GM18508 (cell line): ENCODE measurements at regions not wholly inside any gene's neighbourhood (a gene's known extent, or its start where the extent isn't known, plus 50 kb on each side); places are given as distances from the start of the nearest gene placed in this dataset.
"Not testable (repeated sequence)": the region's sequence is repeated elsewhere in the genome, so short reads cannot be mapped to it uniquely, and the experiment has no call there.

Source experiments
- ATAC-seq: cut with Tn5 transposase; IDR thresholded peaks from one replicate; pipeline ENCODE4 v1.9.1; 2021; ENCODE audit warnings: moderate number of reproducible peaks; ENCODE audit not compliant: insufficient read depth, unreplicated experiment

GRCh38 chr5:152066784-152067183 lies 142.1 kb upstream of the GLRA1 start:
- ATAC-seq: no peak

GRCh38 chr5:152063004-152063403 lies 138.4 kb upstream of the GLRA1 start:
- ATAC-seq: no peak

GRCh38 chr5:152061095-152061494 lies 136.4 kb upstream of the GLRA1 start:
- ATAC-seq: no peak

- ATAC-seq: no peak
Observed at GRCh38 chr5:152058267-152058666, 133.6 kb upstream of the GLRA1 start.

GRCh38 chr5:152056931-152057330 lies 132.3 kb upstream of the GLRA1 start:
- no peak for ATAC-seq

GRCh38 chr5:152052470-152052869 lies 127.8 kb upstream of the GLRA1 start:
- no peak for ATAC-seq

GRCh38 chr5:152051499-152052454 lies 127.1 kb upstream of the GLRA1 start:
- no peak for ATAC-seq

GRCh38 chr5:152046361-152046760 lies 121.7 kb upstream of the GLRA1 start:
- ATAC-seq: no peak

GRCh38 chr5:152038856-152039255 lies 114.2 kb upstream of the GLRA1 start:
- not testable (repeated sequence) for ATAC-seq

GRCh38 chr5:152026328-152027024 lies 101.8 kb upstream of the GLRA1 start:
- ATAC-seq: not testable (repeated sequence)

GRCh38 chr5:152016421-152016820 lies 91.8 kb upstream of the GLRA1 start:
- ATAC-seq: no peak

- no peak for ATAC-seq
Observed at GRCh38 chr5:152007653-152008335, 83.1 kb upstream of the GLRA1 start.

GRCh38 chr5:152004095-152004494 lies 79.4 kb upstream of the GLRA1 start:
- ATAC-seq: no peak
